ENCODE measurements at regions not wholly inside any gene's neighbourhood (a gene's known extent, or its start where the extent isn't known, plus 50 kb on each side); places are given as distances from the start of the nearest gene placed in this dataset.

DNA sequence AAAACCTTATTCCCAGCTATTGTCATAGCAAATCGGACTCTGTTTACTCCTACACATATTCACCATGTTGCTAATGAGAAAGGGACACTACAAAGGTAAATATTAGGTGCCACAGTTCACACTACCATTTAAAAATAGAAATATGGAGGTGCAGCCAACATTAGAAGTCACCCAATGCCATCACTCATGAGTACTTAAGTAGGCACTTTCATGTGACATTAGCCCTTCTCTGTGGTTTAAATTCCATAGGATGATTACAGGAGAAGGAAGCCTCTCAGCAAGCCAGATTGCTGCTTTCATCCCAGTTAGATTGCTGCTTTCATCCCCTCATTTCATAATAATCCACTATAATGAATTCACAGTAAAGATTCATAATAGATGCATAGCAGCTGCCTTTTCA lies 376.8 kb upstream of the ALCAM start:
- no peak for DNase-seq
- intact Hi-C loops (cut with DNase I; ENCODE audit: low total_unique reads) = no loop called here
- Histone ChIP-seq H3K36me3 (no peaks in the 10 kb centered on the region), H3K27ac (no peak overlapping the region), H3K4me3 (no peak overlapping the region), H3K27me3 (no peaks in the 10 kb centered on the region), H3K4me1 (no peaks in the 10 kb centered on the region), H3K9me3 (no peaks in the 10 kb centered on the region)
- no peak for TF ChIP-seq CTCF (IDR thresholded peaks at IDR 0.05)
- TF ChIP-seq POLR2A (IDR thresholded peaks at IDR 0.05) = no peak

DNA sequence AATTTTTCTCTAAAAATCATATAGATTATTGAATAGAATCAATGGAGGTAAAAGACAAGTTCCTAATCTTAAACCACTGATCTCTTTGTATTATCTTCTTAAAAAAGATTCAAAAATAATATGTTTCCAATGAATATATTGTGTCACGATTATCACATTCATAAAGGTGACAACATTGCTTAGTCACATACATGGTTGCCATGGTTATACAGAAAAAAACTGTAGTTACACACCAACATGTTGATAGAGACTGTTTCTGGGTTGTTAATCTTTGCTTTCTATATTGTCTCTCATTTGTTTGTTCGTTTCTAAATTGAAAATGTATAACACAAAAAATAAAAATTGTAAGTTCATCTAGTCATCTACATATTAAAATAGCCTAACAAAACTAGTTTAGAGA lies 376.0 kb upstream of the ALCAM start:
- H3K9me3 ChIP-seq = no peaks in the 10 kb centered on the region
- no peak for DNase-seq
- no peak for TF ChIP-seq POLR2A (IDR thresholded peaks at IDR 0.05)
- no peak for TF ChIP-seq CTCF (IDR thresholded peaks at IDR 0.05)

GRCh38 chr3:104992676-104993075 lies 374.0 kb upstream of the ALCAM start:
- H3K4me1 ChIP-seq = no peaks in the 10 kb centered on the region
- no peaks in the 10 kb centered on the region for H3K9me3 ChIP-seq
- no peaks in the 10 kb centered on the region for H3K27me3 ChIP-seq
- H3K4me3 ChIP-seq = no peak overlapping the region
- no peak overlapping the region for H3K27ac ChIP-seq
- intact Hi-C loops (cut with DNase I; ENCODE audit: low total_unique reads) = no loop called here
- H3K36me3 ChIP-seq = no peaks in the 10 kb centered on the region
- no peak for DNase-seq
- TF ChIP-seq CTCF (IDR thresholded peaks at IDR 0.05) (no peak), POLR2A (IDR thresholded peaks at IDR 0.05) (no peak)

More for the DNA sequence above, 376.0 kb upstream of the ALCAM start:
- H3K4me3 ChIP-seq = no peak overlapping the region
- H3K4me1 ChIP-seq = no peaks in the 10 kb centered on the region
- H3K27me3 ChIP-seq = no peaks in the 10 kb centered on the region
- intact Hi-C loops (cut with DNase I; ENCODE audit: low total_unique reads) = no loop called here
- H3K36me3 ChIP-seq = no peaks in the 10 kb centered on the region
- no peak overlapping the region for H3K27ac ChIP-seq

DNA sequence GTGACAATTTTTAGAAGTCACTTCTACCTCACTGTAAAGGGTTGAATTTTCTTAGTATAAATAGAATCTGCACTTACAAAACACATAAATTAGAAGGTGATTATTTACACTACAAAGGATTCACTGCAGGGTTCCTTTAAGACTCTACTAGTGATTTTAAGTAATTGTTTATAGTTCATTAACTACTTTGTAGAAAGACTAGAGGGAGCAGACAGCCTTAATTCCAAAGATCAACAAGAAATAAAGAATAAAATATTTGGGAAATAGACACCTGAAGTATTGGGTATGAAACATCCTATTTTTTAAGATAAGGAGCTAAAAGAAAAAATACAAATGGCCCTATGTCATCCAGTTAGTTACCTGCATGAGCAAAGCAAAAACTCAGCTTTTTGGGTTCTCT lies 360.5 kb upstream of the ALCAM start:
- no peaks in the 10 kb centered on the region for H3K36me3 ChIP-seq
- H3K4me1 ChIP-seq = no peaks in the 10 kb centered on the region
- no peak for TF ChIP-seq POLR2A (IDR thresholded peaks at IDR 0.05)
- no peak for TF ChIP-seq CTCF (IDR thresholded peaks at IDR 0.05)
- no peaks in the 10 kb centered on the region for H3K27me3 ChIP-seq
- H3K9me3 ChIP-seq = no peaks in the 10 kb centered on the region
- no peak overlapping the region for H3K27ac ChIP-seq
- no peak overlapping the region for H3K4me3 ChIP-seq
- intact Hi-C loops (cut with DNase I; ENCODE audit: low total_unique reads) = no loop called here
- DNase-seq = no peak

- H3K4me3 ChIP-seq = no peak overlapping the region
- no peaks in the 10 kb centered on the region for H3K27me3 ChIP-seq
- TF ChIP-seq POLR2A (IDR thresholded peaks at IDR 0.05) (no peak), CTCF (IDR thresholded peaks at IDR 0.05) (no peak)
- H3K36me3 ChIP-seq = no peaks in the 10 kb centered on the region
- intact Hi-C loops (cut with DNase I; ENCODE audit: low total_unique reads) = no loop called here
- no peaks in the 10 kb centered on the region for H3K4me1 ChIP-seq
- no peak for DNase-seq
- H3K27ac ChIP-seq = no peak overlapping the region
- H3K9me3 ChIP-seq = no peaks in the 10 kb centered on the region
Measured at GRCh38 chr3:105013657-105014056, 353.1 kb upstream of the ALCAM start.
